Common myeloid progenitor, CD34-positive (primary cell): ENCODE measurements at regions not wholly inside any gene's neighbourhood (a gene's known extent, or its start where the extent isn't known, plus 50 kb on each side); places are given as distances from the start of the nearest gene placed in this dataset.

Source experiments
- CTCF ChIA-PET: fragments of 350-600 bp; sonication (Branson Sonifier 250); formaldehyde crosslinking; loops from one replicate; lab custom pipeline; 2021; ENCODE audit warnings: antibody characterized with exemption; lab: Charles Lee
- POLR2A ChIA-PET: fragments of 350-600 bp; sonication (Branson Sonifier 250); formaldehyde crosslinking; loops from one replicate; lab custom pipeline; 2021; ENCODE audit warnings: antibody characterized with exemption; lab: Charles Lee
- DNase-seq, 3 donors: peaks; one replicate each; pipeline versions ENCODE4 v3.0.0 to v3.0.0-alpha.2; 2013
- H3K27ac ChIP-seq, 2 experiments: 1 replicate in 1 of 2; 2 replicates in 1 of 2; pipeline ENCODE4 v1.7.0; 2013; ENCODE audit warnings: inconsistent platforms in 2 of 2, low read length in 2 of 2, mild to moderate bottlenecking in 2 of 2, low read depth in 1 of 2, moderate library complexity in 1 of 2; ENCODE audit not compliant: severe bottlenecking in 2 of 2, insufficient read depth in 1 of 2, poor library complexity in 1 of 2
- H3K27me3 ChIP-seq, 5 experiments: replicated peaks in 2 of 5; 1 replicate in 3 of 5; 2 replicates in 2 of 5; pipeline versions ENCODE4 v1.6.1 to v1.7.0; 2013; ENCODE audit warnings: low read length in 4 of 5, mild to moderate bottlenecking in 2 of 5, moderate library complexity in 2 of 5, inconsistent platforms in 1 of 5; ENCODE audit not compliant: insufficient read depth in 5 of 5, control insufficient read depth in 4 of 5
- H3K36me3 ChIP-seq, 4 experiments: 1 replicate in 2 of 4; 2 replicates in 2 of 4; pipeline versions ENCODE4 v1.6.1 to v1.7.0; 2013; ENCODE audit warnings: low read length in 3 of 4, control low read depth in 1 of 4, mild to moderate bottlenecking in 1 of 4; ENCODE audit not compliant: control insufficient read depth in 4 of 4, insufficient read depth in 4 of 4
- H3K4me1 ChIP-seq, 4 experiments: 1 replicate in 3 of 4; 2 replicates in 1 of 4; pipeline versions ENCODE4 v1.6.1 to v1.7.1; 2013; ENCODE audit warnings: low read length in 3 of 4, mild to moderate bottlenecking in 3 of 4, control low read depth in 1 of 4, inconsistent platforms in 1 of 4, moderate library complexity in 1 of 4; ENCODE audit not compliant: control insufficient read depth in 4 of 4, insufficient read depth in 4 of 4; ENCODE audit errors: control extremely low read depth in 1 of 4
- H3K4me3 ChIP-seq, 7 experiments: 1 replicate in 4 of 7; 2 replicates in 3 of 7; pipeline versions ENCODE4 v1.5.1 to v1.7.0; 2013; ENCODE audit warnings: mild to moderate bottlenecking in 7 of 7, low read length in 6 of 7, moderate library complexity in 6 of 7, inconsistent platforms in 2 of 7, low read depth in 2 of 7, control low read depth in 1 of 7; ENCODE audit not compliant: insufficient read depth in 4 of 7, control insufficient read depth in 1 of 7; ENCODE audit errors: extremely low read depth in 1 of 7
- H3K9me3 ChIP-seq, 5 experiments: 1 replicate in 4 of 5; 2 replicates in 1 of 5; pipeline versions ENCODE4 v1.6.1 to v1.7.1; 2013; ENCODE audit warnings: low read length in 4 of 5, mild to moderate bottlenecking in 2 of 5, inconsistent platforms in 1 of 5, low read depth in 1 of 5, moderate library complexity in 1 of 5; ENCODE audit not compliant: control insufficient read depth in 4 of 5, insufficient read depth in 2 of 5; ENCODE audit errors: control extremely low read depth in 1 of 5
- WGBS: methylation state at CpG from one replicate; pipeline ENCODE4 v1.1.5; 2013; ENCODE audit not compliant: insufficient coverage; 5-methylcytosine and 5-hydroxymethylcytosine counted together

GRCh38 chr5:30572279-30572678 lies 621.2 kb upstream of the CDH6 start:
- no peaks in the 10 kb centered on the region for H3K4me1 ChIP-seq
- 60% methylated on average over 1 of the region's 1 CpG for WGBS

GRCh38 chr5:30561771-30562170 lies 631.7 kb upstream of the CDH6 start:
- ChIA-PET CTCF (no interaction called here), POLR2A (no interaction called here)
- Histone ChIP-seq H3K27me3 (peaks cover 0 to 6% (median 0%) of the 10 kb centered on the region in 5 experiments), H3K4me1 (no peaks in the 10 kb centered on the region), H3K9me3 (no peaks in the 10 kb centered on the region), H3K4me3 (no peak overlapping the region), H3K27ac (no peak overlapping the region), H3K36me3 (no peaks in the 10 kb centered on the region)
- no CpG with 5 or more reads among the region's 2 CpGs for WGBS
- no peak for DNase-seq

More at GRCh38 chr5:30572279-30572678, 621.2 kb upstream of the CDH6 start:
- H3K9me3 ChIP-seq, result no peaks in the 10 kb centered on the region
- POLR2A ChIA-PET, result no interaction called here
- no peaks in the 10 kb centered on the region for H3K27me3 ChIP-seq
- CTCF ChIA-PET, result no interaction called here
- DNase-seq, result no peak
- H3K4me3 ChIP-seq, result no peak overlapping the region
- H3K27ac ChIP-seq, result no peak overlapping the region
- H3K36me3 ChIP-seq, result no peaks in the 10 kb centered on the region

- no peaks in the 10 kb centered on the region for H3K4me1 ChIP-seq
- no peaks in the 10 kb centered on the region for H3K36me3 ChIP-seq
- CTCF ChIA-PET, result no interaction called here
- no peak overlapping the region for H3K4me3 ChIP-seq
- no peak overlapping the region for H3K27ac ChIP-seq
- POLR2A ChIA-PET, result no interaction called here
- no CpG with 5 or more reads among the region's 4 CpGs for WGBS
- no peaks in the 10 kb centered on the region for H3K9me3 ChIP-seq
- DNase-seq, result no peak
- no peaks in the 10 kb centered on the region for H3K27me3 ChIP-seq
Observed at GRCh38 chr5:30551618-30552017, 641.9 kb upstream of the CDH6 start.

- Histone ChIP-seq H3K27me3 (no peaks in the 10 kb centered on the region), H3K9me3 (no peaks in the 10 kb centered on the region), H3K36me3 (no peaks in the 10 kb centered on the region), H3K27ac (no peak overlapping the region), H3K4me3 (no peak overlapping the region), H3K4me1 (no peaks in the 10 kb centered on the region)
- DNase-seq, result no peak
- ChIA-PET CTCF (no interaction called here), POLR2A (no interaction called here)
- 100% methylated on average over 2 of the region's 4 CpGs for WGBS
Observed at GRCh38 chr5:30548580-30549305, 644.7 kb upstream of the CDH6 start.

- H3K9me3 ChIP-seq, result peaks cover 0 to 7% (median 2%) of the 10 kb centered on the region in 5 experiments
- no peaks in the 10 kb centered on the region for H3K4me1 ChIP-seq
- H3K27ac ChIP-seq, result no peak overlapping the region
- no peak for DNase-seq
- no peak overlapping the region for H3K4me3 ChIP-seq
- 97% methylated on average over 4 of the region's 4 CpGs for whole genome bisulfite sequencing
- no peaks in the 10 kb centered on the region for H3K36me3 ChIP-seq
- CTCF ChIA-PET, result no interaction called here
- POLR2A ChIA-PET, result no interaction called here
- no peaks in the 10 kb centered on the region for H3K27me3 ChIP-seq
Observed at GRCh38 chr5:30540150-30540549, 653.3 kb upstream of the CDH6 start.

GRCh38 chr5:30539004-30539634 lies 654.4 kb upstream of the CDH6 start:
- WGBS, result 61% methylated on average over 3 of the region's 4 CpGs
- ChIA-PET POLR2A (no interaction called here), CTCF (no interaction called here)
- no peak overlapping the region for H3K27ac ChIP-seq
- H3K9me3 ChIP-seq, result peaks cover 0 to 7% (median 2%) of the 10 kb centered on the region in 5 experiments
- H3K36me3 ChIP-seq, result no peaks in the 10 kb centered on the region
- H3K4me1 ChIP-seq, result no peaks in the 10 kb centered on the region
- no peaks in the 10 kb centered on the region for H3K27me3 ChIP-seq
- H3K4me3 ChIP-seq, result no peak overlapping the region
- DNase-seq, result no peak

- Histone ChIP-seq H3K9me3 (no peaks in the 10 kb centered on the region), H3K4me3 (no peak overlapping the region)
- 100% methylated on average over 1 of the region's 2 CpGs for WGBS
Observed at GRCh38 chr5:30525353-30525752, 668.1 kb upstream of the CDH6 start.

More at GRCh38 chr5:30525353-30525752, 668.1 kb upstream of the CDH6 start:
- Histone ChIP-seq H3K27me3 (no peaks in the 10 kb centered on the region), H3K36me3 (no peaks in the 10 kb centered on the region), H3K4me1 (no peaks in the 10 kb centered on the region), H3K27ac (no peak overlapping the region)
- no peak for DNase-seq
- CTCF ChIA-PET, result no interaction called here
- POLR2A ChIA-PET, result no interaction called here
